NCI-H345 (cell line): ENCODE measurements at regions not wholly inside any gene's neighbourhood (a gene's known extent, or its start where the extent isn't known, plus 50 kb on each side); places are given as distances from the start of the nearest gene placed in this dataset.

ENCODE experiments used
- DNase-seq: peaks from one replicate; lab custom pipeline; 2025; lab: John Stamatoyannopoulos, UW

DNA sequence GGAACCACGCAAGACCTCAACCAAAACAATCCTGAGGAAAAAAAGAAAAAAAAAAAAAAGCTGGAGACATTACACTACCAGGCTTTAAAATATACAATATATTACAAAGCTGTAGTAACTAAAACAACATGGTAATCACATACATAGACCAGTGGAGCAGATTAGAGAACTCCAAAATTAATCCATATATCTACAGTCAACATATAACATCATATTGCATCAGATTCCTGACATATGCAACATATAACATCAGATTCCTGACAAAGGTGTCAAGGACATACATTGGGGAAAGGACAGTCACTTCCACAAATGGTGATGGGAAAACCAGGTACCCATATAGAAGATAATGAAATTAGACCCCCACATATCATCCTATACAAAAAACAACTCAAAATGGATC lies 145.8 kb downstream of the BTG1 start:
- no peak for DNase-seq

DNA sequence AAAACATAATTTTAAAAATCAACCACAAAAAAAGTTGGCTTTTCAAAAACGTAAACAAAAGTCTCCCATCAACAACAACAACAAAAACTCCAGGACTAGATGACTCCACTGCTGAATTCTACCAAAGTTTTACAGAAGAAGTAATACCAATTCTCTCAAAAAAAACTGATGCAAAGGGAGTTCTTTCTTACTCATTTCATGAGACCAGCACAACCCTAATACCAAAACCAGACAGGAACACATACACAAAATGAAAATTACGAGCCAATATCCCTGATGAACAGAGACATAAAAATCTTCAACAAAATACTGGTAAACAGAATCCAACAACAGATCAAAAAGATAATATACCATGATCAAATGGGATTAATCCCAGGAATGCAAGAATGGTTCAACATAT lies 147.3 kb downstream of the BTG1 start:
- no peak for DNase-seq

DNA sequence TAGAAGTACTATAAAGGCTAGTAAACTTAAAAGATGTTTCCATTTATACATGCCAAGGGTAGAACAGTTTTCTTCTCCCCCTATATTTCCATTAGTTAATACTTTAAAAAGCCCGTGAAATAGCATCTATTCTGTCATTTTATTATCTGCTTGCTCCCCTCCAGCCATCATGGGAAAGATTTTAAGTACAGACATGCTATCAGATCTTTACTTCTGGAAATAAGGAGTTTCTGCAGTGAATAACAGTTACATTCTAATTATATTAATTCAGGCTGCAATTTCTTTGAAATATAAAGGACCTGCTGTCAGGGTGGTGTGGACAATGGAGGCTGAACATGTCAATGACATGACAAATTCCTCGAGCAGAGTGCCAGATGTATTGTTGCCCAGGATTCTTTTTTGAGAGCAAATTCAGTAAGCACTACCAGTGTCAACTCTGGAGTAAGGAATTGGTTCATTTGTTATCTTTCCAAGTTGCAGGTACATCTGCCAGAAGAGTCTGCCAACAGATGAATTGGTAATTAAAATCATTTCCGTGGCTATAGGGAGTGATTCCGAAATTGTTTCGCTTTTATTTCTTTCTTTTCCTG lies 151.3 kb downstream of the BTG1 start:
- no peak for DNase-seq

DNA sequence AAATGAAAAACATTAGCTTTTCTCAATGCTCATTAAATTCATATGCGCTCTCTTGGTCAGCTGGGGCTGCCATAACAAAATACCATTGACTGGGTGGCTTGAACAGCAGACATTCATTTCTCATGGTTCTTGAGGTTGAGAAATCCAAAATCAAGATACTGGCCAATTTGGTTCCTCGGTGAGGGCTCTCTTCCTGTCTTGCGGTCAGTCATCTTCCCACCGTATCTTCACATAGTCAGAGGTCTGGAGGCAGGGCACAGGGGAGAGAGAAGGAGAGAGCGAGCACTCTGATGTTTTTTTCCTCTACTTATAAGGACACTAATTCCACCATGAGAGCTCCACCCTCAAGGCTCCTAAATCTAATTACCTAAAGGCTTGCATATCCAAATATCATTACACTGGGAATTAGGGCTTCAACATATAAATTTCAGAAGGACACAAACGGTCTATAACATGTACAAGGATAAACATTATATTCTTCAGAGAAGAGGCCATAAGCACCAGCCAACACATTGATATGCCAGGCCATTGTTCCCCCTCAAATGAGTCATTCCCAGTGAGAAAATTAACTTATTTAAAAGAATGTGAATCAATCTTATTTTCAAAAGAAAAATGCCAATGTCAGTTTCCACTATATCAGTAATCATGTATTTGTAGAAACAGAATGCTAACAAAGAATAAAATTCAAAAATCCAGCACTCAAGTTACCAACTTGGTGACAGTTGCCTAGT lies 152.2 kb downstream of the BTG1 start:
- DNase-seq, result no peak

DNA sequence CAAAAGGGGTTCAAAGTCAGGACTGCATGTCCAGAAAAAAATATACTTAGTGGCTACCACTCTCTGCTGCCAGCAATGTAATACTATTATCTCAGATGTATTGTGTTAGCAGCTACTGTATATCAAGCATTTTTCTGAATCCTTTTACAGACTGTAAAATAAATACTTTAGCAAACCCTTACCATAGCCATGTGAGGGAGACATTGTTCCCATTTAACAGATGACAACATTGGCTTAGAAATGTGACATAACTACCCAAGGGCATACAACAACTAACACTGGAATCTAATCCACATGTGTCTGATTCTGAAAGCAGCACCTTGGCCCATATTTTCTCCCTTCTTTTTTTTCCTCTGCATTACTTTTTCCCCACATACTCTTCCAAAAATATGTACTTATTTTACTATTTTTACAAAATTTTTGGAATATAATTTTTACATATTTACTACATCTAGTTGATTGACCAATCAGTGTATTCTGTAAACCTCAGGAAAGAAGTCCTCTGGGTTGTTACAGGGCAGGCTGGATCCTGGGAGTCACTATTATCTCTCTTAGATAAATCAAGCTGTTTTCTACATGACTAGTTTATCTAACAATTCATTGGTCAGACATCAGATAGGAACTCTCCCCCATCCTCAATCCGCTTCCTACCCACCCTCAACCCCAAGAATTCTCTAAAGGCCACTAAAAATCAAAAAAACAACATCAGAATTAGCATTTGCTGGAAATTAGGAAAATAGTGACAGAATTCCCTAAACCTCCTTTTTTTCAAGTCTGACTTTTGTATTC lies 154.1 kb downstream of the BTG1 start:
- DNase-seq, result no peak

DNA sequence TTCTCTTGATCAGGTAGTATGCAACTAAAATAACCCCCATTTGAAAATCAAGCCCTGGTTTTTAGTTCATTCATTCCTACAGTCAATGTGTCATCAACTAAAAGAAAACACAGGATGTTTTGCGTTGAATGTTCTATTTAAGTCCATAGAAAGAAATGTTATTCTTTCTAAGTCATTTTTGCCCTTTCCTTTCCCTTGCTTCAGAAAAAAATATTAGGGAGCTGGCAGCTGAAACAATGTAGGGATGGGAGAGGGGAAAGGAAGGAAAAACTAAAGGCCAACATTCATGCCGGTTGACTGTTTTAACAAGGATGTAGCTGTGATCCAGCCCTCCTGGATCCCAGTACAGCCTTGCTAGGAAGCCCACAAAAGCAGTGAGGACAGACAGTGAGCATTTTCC lies 155.1 kb downstream of the BTG1 start:
- no peak for DNase-seq

DNA sequence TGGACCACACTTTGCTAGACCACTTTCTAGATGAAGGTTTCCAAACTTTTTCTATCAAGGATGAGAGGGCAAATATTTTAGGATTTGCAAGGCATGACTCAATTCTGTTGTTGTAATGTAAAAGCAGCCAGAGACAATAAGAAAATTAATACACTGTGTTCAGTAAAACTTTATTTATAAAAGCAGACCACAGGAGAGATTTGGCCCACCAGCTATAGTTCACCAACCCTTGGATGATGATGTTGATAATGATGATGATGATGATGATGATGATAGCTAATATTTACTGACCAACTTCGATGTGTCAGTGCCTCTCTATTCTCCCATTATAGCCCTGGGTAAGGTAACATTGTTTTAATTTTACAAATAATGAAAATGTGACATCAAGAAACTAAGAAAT lies 156.5 kb downstream of the BTG1 start:
- no peak for DNase-seq

DNA sequence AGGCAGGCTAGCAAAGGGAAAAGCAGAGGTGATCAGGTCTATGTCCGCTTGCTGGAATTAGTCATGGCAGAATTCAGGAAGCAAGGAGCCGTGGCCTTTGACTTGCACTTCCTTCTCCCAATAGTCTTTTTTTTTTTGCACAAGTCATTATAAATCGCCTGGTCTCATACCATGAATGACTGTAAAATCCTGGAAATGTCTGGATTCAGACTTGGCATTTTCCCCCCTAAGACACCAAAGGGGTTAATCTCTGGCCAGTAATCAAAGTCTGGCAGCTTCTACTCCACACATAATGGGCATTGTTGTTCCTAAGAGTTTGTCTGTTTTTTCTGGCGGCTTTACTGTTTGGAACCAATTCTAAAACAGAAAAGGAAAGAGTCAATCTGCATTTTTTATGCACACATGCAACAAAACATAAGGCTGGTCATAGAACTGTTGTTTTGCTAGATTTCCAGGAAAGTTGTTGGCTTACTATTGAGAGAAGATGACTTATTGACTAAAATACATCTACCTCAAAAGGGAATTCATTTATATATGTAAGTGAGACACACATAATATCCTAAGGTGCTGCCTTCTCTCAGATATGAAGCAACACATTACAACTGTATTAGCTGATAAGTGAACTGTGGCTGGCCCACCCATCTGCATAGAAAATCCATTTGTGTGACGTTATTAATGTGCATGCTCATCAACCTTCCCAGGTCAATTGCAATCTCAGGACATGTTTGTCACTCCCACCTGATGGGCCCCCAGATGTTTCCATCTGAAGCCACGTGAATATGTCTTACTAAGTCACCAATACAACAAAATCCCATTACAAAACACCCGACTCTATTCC lies 157.3 kb downstream of the BTG1 start:
- no peak for DNase-seq

DNA sequence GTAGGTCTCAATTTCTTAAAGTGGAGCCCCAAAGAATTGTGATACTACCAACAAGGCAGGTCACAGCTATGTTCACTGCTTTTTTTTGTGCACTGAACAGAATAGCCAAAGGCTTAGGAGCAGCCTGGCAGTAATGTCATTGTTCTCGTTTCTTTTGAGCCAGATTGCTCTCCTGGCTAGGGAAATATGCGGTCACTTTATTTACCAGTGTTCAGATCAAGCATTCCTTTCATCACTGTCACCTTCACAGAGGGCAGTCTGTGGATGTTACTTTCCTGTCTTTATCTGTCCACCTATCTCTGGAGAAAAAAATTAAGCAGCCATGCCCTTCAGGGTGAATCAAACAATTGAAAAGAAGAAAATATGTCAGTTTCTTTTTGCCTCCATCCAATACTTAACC lies 159.6 kb downstream of the BTG1 start:
- DNase-seq, result no peak

DNA sequence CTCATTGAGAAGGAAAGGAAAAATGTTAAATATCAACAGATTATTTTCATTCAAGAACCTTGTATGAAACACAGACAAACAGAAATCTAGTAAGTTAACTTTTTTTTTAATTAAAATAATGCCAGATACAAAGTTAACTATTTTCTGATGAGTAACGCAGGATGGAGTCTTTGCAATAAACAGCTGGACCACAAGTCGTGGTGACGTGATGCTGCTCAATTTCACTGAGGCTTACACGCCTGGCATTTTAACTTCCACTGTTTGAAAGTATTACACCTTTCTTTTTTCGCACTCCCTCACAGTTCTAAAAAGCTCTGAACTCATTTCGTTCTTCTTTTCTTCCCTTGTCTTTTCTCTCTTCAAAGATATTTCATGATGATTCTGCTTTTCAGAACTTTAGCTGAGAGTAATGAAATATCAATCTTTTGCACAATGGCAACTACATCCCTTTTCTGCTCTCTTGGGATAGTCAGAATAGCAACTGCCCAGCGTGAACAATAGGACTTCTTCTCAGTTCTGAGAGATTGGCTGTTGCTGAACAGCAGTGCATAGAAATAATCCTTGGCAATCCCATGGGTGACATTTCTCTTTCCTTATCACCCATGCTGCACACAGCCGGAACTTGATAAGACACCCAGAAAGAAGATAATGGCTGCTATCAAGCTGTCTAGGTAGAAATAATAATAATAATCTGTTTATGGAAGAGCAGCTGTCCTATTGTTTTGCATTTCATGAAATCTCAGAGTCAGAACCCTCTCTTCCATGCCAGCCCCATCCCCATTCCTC lies 160.5 kb downstream of the BTG1 start:
- no peak for DNase-seq

DNA sequence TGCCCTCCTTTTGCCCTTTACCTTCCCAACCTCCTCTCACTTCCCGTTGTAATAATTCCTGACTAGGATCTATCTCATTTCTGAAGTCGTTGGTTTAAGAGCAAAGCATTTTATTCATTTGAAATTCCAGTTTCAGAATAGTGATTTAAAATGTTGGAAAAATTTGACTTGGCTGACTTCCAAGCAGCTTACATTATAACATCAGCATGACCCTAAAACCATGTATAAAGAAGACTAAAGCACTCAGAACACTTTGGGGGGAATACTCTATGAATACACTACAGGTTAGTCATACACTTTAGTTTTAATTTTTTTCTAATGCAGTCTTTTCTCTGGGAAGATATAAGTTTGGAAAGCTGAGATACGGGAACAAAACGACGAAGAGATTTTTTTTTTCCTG lies 161.1 kb downstream of the BTG1 start:
- DNase-seq, result peak; percentile 5

DNA sequence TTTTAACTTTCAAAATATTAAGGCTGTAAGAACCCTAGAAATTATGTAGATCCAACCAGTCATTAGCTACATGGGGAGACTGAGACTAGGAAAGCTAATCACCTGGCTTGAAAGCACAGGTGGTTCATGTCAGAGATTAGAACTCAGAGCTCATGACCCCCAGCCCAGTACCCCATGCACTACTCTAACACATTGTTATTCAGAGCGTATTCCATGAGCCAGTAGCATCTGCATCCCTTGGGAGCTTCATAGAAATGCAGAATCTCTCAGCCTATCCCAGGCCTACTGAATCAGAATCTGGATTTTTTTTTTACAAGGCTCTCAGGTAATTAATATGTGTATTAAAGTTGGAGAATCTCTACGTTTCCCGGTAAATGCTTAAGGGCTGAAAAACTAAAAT lies 161.7 kb downstream of the BTG1 start:
- no peak for DNase-seq

DNA sequence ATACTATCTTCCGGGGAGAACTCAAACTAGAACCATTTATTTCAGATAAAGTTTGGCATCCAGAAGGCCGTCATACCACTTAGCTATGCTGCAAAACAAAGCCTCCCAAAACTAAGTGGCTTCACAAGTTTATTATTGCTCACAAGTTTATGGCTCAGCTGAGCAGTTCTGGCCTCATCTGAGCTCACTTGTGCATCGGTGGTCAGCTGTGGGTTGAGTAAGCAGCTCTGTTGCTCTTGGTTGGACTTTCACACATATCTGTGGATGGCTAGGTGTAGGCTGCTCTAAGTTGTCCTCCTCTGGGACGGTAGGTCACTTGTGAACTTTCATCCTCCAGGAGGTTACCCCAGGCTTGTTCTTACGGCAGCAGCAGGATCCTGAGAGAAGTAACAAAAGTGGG lies 162.7 kb downstream of the BTG1 start:
- no peak for DNase-seq

DNA sequence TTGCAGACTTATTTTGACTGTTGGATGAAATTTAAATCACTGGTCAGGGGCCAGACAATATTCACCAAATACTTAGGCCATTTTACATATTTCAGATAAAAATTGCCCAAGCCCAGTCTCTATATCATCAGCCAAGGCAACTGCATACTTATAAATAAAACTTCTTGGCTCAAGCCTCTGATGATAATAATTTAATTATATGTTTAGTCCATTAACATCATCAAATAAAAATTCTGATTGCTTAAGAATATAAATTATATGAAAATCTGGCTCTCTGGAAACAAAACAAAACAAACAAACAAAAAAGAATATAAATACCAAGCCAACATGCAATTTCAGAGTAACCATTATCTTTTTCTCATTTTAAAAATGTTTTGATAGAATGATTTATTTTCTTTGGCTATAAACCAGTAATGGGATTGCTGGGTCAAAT lies 165.2 kb downstream of the BTG1 start:
- no peak for DNase-seq

DNA sequence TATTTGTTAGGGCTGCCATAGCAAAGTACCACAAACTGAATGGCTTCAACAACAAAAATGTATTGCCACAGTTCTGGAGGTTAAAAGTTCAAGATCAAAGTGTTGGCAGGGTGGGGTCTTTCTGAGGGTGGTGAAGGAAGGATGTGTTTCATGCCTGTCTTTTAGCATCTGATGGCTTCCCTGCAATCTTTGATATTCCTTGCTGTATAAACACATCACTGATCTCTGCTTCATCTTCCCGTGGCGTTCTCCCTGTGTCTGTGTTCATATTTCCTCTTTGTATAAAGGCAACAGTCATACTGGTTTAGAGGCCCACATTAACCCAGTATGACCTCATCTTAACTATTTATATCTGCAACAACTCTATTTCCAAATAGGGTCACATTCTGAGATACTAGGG lies 167.5 kb downstream of the BTG1 start:
- no peak for DNase-seq

DNA sequence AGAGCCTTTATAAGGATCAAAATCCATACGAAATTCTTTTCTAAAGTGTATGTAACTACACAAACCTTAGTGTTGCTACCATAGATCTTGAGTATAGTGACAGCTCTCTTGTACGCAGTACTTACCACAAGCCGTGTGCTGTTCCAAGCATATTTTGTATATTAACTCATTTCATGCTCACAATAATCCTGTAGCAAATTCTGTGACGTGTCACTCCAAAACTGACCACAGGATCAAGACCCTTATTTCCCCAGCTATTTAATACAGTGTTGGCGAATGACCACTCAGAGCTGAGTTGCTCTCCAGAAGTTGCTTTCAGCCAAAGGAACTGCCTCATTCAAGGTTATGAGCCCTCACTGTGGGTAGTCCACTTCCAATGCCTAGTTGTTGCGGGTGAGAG lies 169.8 kb downstream of the BTG1 start:
- DNase-seq, result no peak

DNA sequence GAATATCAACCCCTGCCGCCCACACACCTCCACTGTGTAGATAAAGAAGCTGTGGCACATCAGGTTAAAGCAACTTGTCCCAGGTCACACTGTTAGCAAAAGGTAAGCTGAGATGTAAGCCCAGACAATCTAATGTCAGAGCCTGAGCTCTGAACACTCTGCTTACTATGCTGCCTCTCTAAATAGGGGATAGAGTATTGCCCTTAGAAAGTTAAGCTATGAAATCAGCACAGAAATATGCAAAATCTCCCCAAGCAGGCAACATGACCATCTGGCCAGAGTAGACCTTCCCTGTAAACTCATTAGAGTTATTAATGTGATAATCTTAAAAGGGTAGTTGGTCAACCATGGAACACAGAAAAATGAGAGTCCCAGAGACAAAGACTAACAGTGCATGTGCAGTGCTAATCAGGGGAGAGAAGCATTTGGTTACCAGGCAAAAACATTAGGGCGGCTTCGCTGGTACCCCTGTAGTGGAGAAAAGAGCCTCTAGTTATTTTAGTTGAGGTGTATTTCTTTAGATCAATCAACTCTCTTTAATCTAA lies 171.0 kb downstream of the BTG1 start:
- DNase-seq, result no peak

DNA sequence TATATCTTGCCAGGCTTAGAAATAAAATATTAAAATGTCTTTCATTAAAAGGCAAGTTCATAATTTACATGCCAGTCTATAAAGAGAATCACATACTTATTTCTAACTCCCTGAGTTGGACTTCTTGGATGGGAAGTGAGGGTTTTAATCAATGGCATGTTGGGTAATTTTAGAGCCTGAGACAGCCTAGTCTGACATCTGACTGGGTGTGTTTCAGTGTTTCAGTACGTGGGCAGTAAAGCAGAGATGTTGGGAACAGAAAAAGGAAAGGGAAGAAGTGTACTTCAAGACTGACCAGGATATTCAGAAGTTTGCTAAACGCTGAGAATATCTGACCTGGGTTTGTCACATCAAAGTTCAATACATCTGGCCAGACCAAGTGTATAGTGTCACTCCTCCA lies 171.8 kb downstream of the BTG1 start:
- DNase-seq, result no peak

DNA sequence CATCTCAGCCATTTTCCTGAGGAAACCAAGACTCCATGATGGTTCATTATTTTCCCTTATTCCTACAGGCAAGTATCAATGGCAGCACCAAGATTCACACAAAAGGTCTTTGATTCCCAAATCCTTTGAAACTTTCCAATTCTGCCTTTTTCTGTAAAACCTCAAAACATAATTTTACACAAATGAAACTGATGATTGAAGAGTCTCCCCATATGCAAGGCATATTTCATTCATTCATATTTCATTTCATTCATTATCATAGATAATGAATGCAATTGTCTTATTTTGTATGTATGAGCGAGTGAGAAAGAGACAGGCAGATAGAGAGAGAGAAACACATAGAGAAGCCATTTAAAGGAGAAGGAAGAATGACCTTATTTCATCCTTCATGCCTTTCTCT lies 172.8 kb downstream of the BTG1 start:
- DNase-seq, result no peak

DNA sequence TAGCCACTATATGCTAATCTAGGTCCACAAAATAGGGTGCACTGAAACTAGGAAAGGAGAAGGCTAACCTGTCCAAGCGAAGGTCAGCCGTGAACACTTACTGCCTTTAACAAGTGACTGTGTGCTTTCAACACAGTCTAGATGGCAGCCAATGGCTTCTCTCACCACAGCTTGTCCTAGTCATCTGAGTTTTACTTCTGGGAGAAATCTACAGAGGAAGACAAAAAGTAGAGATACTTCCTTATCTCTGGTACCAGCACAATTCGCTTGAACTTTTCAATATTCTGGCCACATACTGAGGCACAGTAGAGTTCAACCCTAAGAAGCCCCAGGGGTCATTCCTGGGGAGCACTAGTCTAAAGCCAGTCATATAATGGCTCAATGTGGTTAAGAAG lies 176.9 kb downstream of the BTG1 start:
- DNase-seq, result no peak

DNA sequence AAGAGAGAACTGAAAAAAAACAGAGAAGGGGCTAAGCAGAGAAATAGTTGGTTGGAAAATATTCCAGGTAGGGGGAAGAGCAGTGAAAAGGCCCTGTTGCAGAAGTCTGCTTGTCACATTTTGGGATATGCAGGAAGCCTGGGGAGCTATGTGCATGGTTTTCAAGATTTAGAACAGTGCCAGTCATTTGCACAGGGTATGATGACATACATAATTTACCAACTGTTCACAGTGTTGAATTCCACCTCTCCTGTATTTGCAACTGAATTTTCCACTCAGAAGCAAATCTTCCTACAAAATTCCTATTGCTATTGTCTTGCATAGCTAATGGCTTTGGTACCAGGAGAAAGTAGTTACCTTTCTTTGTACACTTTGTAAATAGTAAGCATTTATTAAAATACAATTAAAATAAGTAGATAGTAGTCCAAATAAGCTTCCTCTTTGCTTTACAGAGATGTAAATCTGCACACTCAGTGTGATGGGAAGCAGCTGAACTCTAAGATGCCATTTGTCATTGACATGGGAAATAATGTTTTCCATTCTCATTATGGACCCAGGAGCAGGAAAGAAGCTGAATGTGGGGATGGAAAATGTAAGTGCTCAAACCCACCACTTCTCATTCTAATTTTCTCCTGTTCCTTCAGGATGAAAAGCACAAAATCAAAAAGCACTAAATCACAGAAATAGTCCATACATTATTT lies 177.4 kb downstream of the BTG1 start:
- no peak for DNase-seq
